ENCODE measurements at regions not wholly inside any gene's neighbourhood (a gene's known extent, or its start where the extent isn't known, plus 50 kb on each side); places are given as distances from the start of the nearest gene placed in this dataset.
"Not testable (repeated sequence)": the region's sequence is repeated elsewhere in the genome, so short reads cannot be mapped to it uniquely, and the experiment has no call there.

- no peak for DNase-seq
These were observed 406.9 kb upstream of the SOX5 start for GRCh38 chr12:24356240-24356804.

GRCh38 chr12:24352363-24352762 lies 402.9 kb upstream of the SOX5 start:
- DNase-seq = no peak

GRCh38 chr12:24349051-24349799 lies 399.8 kb upstream of the SOX5 start:
- no peak for DNase-seq

GRCh38 chr12:24348180-24348579 lies 398.7 kb upstream of the SOX5 start:
- DNase-seq = not testable (repeated sequence)

- DNase-seq = no peak
These were observed 378.8 kb upstream of the SOX5 start for GRCh38 chr12:24328261-24328660.

DNA sequence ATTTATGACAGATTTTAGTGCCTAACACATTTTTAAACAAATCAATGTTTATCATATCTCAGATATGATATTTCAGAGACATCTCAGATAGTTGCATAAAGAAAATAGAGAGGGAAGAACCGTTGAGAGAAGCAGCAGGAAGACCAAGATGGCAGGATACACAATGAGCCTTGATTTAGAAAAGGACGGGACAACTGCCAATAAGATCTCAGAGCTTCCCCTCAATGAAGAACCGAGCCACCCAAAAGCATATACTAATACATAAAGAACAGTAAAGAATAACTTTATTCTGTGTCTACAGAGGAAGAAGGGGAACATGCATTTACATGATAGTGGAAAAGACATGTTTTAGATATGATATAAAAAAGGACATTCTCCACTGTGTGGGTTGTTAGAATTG lies 375.9 kb upstream of the SOX5 start:
- DNase-seq = no peak

DNA sequence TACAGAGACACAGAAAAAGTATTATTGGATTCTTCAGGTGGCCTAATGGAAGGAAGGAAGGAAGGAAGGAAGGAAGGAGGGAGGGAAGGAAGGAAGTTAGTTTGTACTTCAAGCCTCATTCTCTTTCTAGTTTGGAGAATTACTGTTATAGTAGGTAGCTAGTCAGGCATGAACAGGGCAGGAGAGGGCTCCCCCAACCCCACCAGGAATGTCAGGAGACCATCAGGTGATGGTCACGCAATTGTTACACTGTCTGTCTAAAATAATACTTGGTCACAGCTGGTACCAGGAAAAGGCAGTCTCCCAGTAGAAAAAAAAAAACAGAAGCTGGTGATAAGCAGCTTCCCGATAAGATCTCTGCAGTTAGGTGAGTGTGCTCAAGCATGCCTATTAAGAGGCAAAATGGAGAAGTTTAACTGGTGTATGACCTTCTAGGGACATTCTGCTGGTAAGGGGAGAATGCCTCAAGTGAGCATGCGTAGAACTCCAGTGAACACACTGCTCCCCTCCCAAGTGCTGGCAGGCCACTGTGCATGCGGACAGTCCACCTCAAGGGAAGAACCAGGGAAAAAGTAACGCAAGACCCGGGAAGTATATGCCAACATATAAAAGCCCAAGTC lies 358.4 kb upstream of the SOX5 start:
- no peak for DNase-seq

DNA sequence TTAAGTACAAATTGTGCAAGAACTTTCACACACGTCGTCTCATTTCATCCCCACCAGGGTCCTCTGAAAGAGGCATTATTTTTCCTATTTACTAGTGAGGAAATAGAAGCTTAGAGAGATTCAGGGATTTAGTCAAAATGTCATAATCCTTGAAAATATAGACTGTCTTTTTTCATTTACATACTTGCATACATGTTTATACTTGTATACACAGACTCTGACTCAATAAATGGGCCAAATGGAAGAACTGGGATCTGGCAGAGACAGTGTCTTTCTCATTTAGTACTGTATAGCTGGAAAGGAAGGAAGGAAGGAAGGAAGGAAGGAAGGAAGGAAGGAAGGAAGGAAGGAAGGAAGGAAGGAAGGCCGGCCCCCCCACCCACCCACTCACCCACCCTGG lies 357.7 kb upstream of the SOX5 start:
- DNase-seq = no peak

DNA sequence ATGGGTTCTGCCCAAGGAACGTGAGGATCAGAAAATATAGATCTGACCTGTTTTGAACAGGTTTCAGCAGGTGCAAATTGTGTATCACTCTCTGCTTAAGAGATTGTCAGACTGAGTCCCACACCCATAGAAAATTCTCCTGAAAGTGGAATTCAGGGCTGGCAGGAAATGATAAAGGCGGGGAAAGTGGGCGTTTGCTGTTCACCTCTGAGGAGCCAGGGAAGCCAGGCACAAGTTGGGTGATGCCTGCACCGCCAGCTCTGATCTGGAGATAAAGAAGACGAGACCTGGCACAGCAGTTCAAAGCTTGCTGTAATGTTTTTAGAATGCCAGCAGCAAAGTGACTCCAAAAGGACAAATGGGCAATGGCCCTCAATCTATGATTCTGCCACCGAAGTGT lies 356.5 kb upstream of the SOX5 start:
- DNase-seq = no peak

DNA sequence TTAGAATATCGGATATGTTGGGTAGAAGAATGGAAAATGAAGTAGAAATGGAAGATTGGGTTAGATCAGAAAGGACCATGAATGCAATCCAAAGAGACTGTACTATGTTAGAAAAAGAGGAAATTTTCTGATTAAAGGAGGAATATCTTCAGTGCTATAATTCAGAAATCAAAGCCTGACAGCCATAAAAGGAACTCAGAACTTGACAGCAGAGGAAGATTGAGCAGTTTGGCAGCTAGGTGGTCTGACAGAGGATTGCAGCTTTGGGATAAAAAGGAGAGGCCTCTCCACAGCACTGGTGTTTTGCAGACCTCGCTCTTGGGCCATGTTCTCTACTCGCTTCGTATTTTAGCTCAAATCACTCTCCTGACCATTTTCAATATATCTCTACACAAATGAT lies 354.8 kb upstream of the SOX5 start:
- DNase-seq = no peak

DNA sequence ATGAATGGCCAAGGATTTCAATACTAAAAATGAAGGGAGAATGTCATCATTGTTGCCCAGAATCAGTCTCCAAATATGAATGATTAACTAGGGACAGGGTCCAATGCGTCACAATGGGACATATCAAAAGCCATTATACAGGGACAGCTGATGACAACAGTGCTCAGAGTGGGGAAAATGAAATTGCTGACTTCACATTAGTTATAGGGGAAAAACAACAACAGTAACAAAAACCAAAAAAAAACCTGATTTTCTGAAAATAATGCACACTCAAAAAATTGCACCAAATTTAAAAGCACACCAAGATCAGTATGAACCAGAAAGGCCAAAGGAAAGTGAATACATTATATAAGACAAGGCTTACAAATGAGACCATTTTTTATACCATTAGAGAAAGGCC lies 353.2 kb upstream of the SOX5 start:
- DNase-seq = no peak

- no peak for DNase-seq
These were observed 348.0 kb upstream of the SOX5 start for GRCh38 chr12:24297516-24297915.

- no peak for DNase-seq
These were observed 344.1 kb upstream of the SOX5 start for GRCh38 chr12:24293549-24293948.

GRCh38 chr12:24287963-24288362 lies 338.5 kb upstream of the SOX5 start:
- no peak for DNase-seq

GRCh38 chr12:24285448-24285847 lies 336.0 kb upstream of the SOX5 start:
- no peak for DNase-seq

DNA sequence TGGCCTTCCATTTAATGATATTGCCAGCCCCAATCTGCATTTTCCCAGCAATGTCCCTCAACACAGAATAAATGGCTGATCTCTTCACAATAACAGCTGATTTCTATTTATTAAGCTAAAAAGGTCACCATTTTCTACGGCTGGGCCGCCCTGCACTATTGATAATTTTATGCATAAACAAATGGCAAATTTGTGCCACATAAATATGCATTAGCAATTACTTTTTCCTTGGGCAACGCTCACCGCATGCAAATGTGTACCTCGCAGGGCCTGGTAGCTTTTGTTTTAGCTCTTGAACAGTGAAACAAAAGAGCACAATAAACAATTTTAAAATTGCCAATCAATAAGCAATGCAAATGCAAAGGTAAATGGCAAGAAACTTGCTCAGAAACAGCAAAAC lies 331.9 kb upstream of the SOX5 start:
- DNase-seq = no peak

GRCh38 chr12:24280056-24280842 lies 330.8 kb upstream of the SOX5 start:
- DNase-seq = no peak

DNA sequence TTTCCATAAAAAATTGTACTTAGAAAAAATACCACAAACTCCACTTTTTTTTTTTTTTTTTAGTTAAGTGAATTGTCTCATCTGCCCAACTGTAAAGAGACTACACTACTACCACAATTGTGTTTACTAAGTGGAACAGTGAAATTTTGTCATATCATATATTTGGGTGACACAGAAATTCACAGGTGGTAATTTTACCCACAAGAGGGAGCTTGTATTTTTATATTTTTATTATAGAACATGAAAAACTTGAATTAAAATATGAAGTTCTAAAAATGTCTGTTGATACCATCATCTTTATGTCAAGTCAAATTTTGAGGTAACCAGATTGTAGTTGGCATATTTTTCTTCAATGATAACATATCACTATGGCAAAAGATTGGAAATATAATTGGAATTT lies 329.4 kb upstream of the SOX5 start:
- no peak for DNase-seq

DNA sequence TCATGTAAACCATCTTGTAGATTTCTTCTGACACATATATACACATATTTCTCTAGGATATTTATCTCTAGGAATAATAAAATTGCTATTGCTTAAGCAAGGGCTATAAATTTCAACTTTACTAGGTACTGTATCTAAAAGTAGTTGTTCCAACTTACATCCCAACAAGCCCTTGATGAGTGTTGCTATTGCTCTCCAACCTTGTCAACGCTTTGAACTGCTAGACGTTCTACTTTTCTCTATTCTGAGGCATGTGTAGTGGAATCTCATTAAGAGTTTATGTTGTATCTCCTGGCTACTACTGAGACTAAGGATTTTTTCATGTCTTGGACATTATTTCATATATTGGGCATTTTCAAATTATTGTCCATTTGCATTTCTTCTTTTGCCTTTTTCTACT lies 321.5 kb upstream of the SOX5 start:
- DNase-seq = no peak

- DNase-seq = no peak
These were observed 321.0 kb upstream of the SOX5 start for GRCh38 chr12:24270464-24270863.

DNA sequence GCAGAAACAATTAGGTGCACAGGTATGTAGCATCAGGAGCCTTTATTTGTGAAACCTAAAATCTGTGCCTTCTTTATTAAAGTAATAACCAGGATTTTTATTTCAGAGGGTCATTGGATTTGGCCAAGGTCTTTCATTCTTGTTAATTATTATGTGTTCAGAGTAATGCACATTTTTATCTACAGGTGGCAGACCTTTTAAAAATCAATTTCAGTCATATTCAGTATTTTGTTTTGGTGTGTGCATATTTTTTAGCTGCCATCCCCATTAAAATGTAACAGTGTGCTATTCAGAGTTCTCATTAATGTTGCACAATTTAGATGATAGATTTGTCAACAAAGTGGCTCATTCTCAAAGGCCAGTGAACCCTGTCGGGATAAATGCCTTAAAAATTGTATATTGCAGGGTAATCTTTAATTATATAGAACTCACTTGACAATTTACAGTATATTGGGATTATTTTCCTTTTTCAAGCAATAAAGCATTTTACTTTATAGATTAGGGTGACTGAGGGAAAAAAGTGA lies 319.3 kb upstream of the SOX5 start:
- DNase-seq = no peak

DNA sequence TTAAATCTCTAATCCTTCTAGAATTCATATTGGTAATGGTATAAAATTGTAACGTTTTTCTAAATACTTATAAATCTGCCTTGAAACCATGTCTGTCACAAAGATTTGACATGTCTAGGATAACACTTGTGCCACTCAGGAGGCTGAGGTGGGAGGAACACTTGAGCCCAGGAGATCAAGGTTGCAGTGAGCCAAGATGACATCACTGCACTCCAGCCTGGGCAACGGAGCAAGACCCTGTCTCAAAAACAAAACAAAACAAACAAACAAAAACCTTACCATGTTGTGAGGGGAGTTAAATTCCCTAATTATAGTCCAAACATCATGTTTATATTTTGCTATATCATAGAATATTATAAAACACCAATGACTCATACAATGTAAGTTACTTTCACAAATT lies 317.5 kb upstream of the SOX5 start:
- DNase-seq = no peak

DNA sequence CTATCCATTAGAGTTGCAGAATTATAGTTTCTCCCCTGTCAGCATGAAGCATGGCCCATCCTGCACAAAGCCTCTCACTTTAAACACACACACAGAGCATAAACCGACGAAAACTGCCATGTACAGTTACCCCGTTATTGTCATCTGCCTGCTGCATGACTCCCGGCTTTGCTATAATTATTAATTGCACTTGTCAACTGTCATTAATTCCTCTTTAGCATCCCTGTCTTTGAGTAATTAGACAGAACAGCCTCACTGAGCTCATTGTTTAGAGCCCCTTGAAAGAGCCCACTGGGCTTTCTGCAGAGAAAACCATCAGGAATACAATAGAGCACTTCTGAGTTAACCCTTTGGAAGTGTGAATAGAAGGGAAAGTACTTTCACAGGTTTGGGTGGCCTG lies 307.2 kb upstream of the SOX5 start:
- no peak for DNase-seq
